KMS-11 (cell line): ENCODE measurements at regions not wholly inside any gene's neighbourhood (a gene's known extent, or its start where the extent isn't known, plus 50 kb on each side); places are given as distances from the start of the nearest gene placed in this dataset.
A peak's percentile ranks its signal among the peaks of the same experiment; 100 is the strongest.
"Not testable (repeated sequence)": the region's sequence is repeated elsewhere in the genome, so short reads cannot be mapped to it uniquely, and the experiment has no call there.

Experiments
- H2AFZ ChIP-seq: fragments of 200-600 bp; sonication (generic); 2 replicates; pipeline ENCODE4 v1.6.1; 2016; ENCODE audit warnings: antibody characterized with exemption, mixed run types, low read depth
- H3K27ac ChIP-seq: fragments of 200-600 bp; sonication (generic); 2 replicates; pipeline ENCODE4 v1.6.1; 2016; ENCODE audit warnings: mild to moderate bottlenecking, mixed run types
- H3K27me3 ChIP-seq: fragments of 200-600 bp; sonication (generic); 2 replicates; pipeline ENCODE4 v1.6.1; 2017; ENCODE audit warnings: mild to moderate bottlenecking, low read depth, mixed run types, moderate library complexity; ENCODE audit not compliant: insufficient read depth
- H3K36me3 ChIP-seq: fragments of 200-600 bp; sonication (generic); 2 replicates; pipeline ENCODE4 v1.6.1; 2017; ENCODE audit warnings: mild to moderate bottlenecking, mixed run types; ENCODE audit not compliant: insufficient read depth
- H3K4me1 ChIP-seq: fragments of 200-600 bp; sonication (generic); 2 replicates; pipeline ENCODE4 v1.6.1; 2016; ENCODE audit warnings: mild to moderate bottlenecking, low read depth, mixed run types; ENCODE audit not compliant: poor library complexity, severe bottlenecking
- H3K4me2 ChIP-seq: fragments of 200-600 bp; sonication (generic); 2 replicates; pipeline ENCODE4 v1.7.0; 2016; ENCODE audit warnings: mild to moderate bottlenecking, mixed run types
- H3K4me3 ChIP-seq: fragments of 200-600 bp; sonication (generic); IDR thresholded peaks from 2 replicates; pipeline ENCODE4 v1.6.1; 2017; ENCODE audit warnings: low read depth, low read length, mixed read lengths; ENCODE audit not compliant: insufficient read depth
- H3K79me2 ChIP-seq: fragments of 200-600 bp; sonication (generic); 2 replicates; pipeline ENCODE4 v1.6.1; 2016; ENCODE audit warnings: low read depth, mixed run types; ENCODE audit not compliant: insufficient read depth
- H3K9ac ChIP-seq: fragments of 200-600 bp; sonication (generic); 2 replicates; pipeline ENCODE4 v1.6.1; 2016; ENCODE audit warnings: mild to moderate bottlenecking, mixed run types
- H4K20me1 ChIP-seq: fragments of 200-600 bp; sonication (generic); 2 replicates; pipeline ENCODE4 v1.6.1; 2016; ENCODE audit warnings: mild to moderate bottlenecking, mixed run types; ENCODE audit not compliant: insufficient read depth
- CTCF ChIP-seq: fragments of 200-600 bp; sonication (generic); conservative IDR thresholded peaks from 2 replicates; pipeline ENCODE4 v1.6.1; 2017; ENCODE audit warnings: low read depth, mild to moderate bottlenecking, antibody characterized with exemption, low read length, moderate library complexity, mixed read lengths

- H3K4me3 ChIP-seq: no peak overlapping the region
Observed at GRCh38 chrX:65866146-65866545, 173.7 kb downstream of the VSIG4 start.

DNA sequence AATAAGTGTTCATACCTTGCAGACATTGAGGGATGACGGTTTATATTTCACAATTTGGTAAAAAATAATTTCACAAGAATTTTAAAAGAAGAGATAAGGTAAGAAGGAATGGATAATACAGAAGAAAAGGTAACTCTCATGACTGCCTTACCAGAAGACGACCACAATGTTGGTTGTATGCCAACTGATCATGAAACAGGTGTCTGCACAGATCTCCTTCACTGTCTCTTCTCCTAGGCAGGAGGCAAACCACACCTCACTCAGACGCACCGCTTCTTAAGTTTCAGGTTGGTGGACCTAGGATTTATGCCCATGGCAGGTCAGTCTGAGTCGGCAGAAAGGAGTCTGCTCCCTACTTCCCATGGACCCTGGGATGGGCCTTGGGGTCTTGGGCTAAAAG is 177.2 kb downstream of the VSIG4 start:
- Histone ChIP-seq H2AFZ (no peak overlapping the region), H3K4me3 (no peak overlapping the region), H3K4me2 (no peak overlapping the region), H3K9ac (no peak overlapping the region), H3K27me3 (no peaks in the 10 kb centered on the region), H3K4me1 (peaks cover 42% of the 10 kb centered on the region), H3K27ac (no peak overlapping the region), H4K20me1 (no peaks in the 10 kb centered on the region), H3K36me3 (no peaks in the 10 kb centered on the region), H3K79me2 (no peaks in the 10 kb centered on the region)
- TF ChIP-seq CTCF: no peak

More at GRCh38 chrX:65866146-65866545, 173.7 kb downstream of the VSIG4 start:
- Histone ChIP-seq H3K79me2 (no peaks in the 10 kb centered on the region), H3K9ac (no peak overlapping the region), H3K27ac (peak overlapping the region; percentile 46), H2AFZ (no peak overlapping the region), H3K27me3 (no peaks in the 10 kb centered on the region), H3K4me1 (peaks cover 42% of the 10 kb centered on the region), H3K36me3 (no peaks in the 10 kb centered on the region), H4K20me1 (no peaks in the 10 kb centered on the region), H3K4me2 (peak overlapping the region; percentile 54)
- no peak for TF ChIP-seq CTCF

DNA sequence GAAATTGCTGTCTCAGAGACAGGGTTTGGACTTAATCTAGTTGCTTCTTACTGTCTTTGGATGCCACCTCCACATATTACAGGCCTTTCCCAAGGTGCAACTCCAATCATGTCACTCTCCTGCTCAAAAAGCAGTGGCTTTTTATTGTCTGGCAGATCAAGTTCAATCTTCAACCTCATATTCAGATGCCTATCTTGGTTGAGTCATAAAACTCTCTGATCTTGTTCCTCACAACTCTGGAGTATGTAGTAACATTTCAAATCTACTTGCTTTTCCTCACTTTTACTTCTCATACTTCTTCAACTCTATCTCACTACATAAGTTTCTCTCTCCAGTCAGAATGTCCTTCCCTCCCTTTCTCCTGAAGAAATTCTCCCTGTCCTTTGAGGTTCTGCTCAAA is 180.6 kb downstream of the VSIG4 start:
- no peak for TF ChIP-seq CTCF
- no peak overlapping the region for H3K4me2 ChIP-seq
- peaks cover 18% of the 10 kb centered on the region for H3K4me1 ChIP-seq
- H3K9ac ChIP-seq: no peak overlapping the region
- no peaks in the 10 kb centered on the region for H3K79me2 ChIP-seq
- H3K4me3 ChIP-seq: no peak overlapping the region
- no peaks in the 10 kb centered on the region for H3K27me3 ChIP-seq
- H3K27ac ChIP-seq: no peak overlapping the region
- H2AFZ ChIP-seq: no peak overlapping the region
- H4K20me1 ChIP-seq: no peaks in the 10 kb centered on the region
- H3K36me3 ChIP-seq: no peaks in the 10 kb centered on the region

DNA sequence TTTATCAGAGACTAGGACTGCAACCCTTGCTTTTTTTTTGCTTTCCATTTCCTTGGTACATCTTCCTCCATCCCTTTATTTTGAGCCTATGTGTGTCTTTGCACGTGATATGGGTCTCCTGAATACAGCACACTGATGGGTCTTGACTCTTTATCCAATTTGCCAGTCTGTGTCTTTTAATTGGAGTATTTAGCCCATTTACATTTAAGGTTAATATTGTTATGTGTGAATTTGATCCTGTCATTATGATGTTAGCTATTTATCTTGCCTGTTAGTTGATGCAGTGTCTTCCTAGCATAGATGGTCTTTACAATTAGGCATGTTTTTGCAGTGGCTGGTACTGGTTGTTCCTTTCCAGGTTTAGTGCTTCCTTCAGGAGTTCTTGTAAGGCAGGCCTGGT is 185.4 kb downstream of the VSIG4 start:
- H3K9ac ChIP-seq, H3K27me3 ChIP-seq, H3K79me2 ChIP-seq, H3K4me3 ChIP-seq, H4K20me1 ChIP-seq, H3K36me3 ChIP-seq, H3K27ac ChIP-seq, H3K4me1 ChIP-seq, H2AFZ ChIP-seq, H3K4me2 ChIP-seq: not testable (repeated sequence)

DNA sequence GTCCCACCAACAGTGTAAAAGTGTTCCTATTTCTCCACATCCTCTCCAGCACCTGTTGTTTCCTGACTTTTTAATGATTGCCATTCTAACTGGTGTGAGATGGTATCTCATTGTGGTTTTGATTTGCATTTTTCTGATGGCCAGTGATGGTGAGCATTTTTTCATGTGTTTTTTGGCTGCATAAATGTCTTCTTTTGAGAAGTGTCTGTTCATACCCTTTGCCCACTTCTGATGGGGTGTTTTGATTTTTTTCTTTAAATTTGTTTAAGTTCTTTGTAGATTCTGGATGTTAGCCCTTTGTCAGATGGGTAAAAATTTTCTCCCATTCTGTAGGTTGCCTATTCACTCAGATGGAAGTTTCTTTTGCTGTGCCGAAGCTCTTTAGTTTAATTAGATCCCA is 183.9 kb downstream of the MSN start:
- not testable (repeated sequence) for H3K4me3 ChIP-seq, H3K4me1 ChIP-seq, H3K27ac ChIP-seq, H3K79me2 ChIP-seq, H3K9ac ChIP-seq, H4K20me1 ChIP-seq, H2AFZ ChIP-seq, H3K4me2 ChIP-seq, H3K36me3 ChIP-seq, H3K27me3 ChIP-seq

- not testable (repeated sequence) for H3K4me1 ChIP-seq, H2AFZ ChIP-seq, H4K20me1 ChIP-seq, H3K4me2 ChIP-seq, H3K9ac ChIP-seq, H3K27ac ChIP-seq, H3K79me2 ChIP-seq, H3K36me3 ChIP-seq, H3K27me3 ChIP-seq, H3K4me3 ChIP-seq
Observed at GRCh38 chrX:65850821-65851220, 183.4 kb downstream of the MSN start.
